ENCODE measurements at regions not wholly inside any gene's neighbourhood (a gene's known extent, or its start where the extent isn't known, plus 50 kb on each side); places are given as distances from the start of the nearest gene placed in this dataset.

- no peak for DNase-seq
Observed at GRCh38 chr5:107808671-107809137, 138.0 kb upstream of the EFNA5 start.

GRCh38 chr5:107807431-107807830 lies 136.7 kb upstream of the EFNA5 start:
- no peak for DNase-seq

- DNase-seq = peak; percentile 81
Observed at GRCh38 chr5:107806705-107807104, 136.0 kb upstream of the EFNA5 start.

GRCh38 chr5:107806271-107806670 lies 135.5 kb upstream of the EFNA5 start:
- DNase-seq = no peak

GRCh38 chr5:107805824-107806223 lies 135.1 kb upstream of the EFNA5 start:
- DNase-seq = no peak

- no peak for DNase-seq
Observed at GRCh38 chr5:107805166-107805565, 134.4 kb upstream of the EFNA5 start.

- DNase-seq = no peak
Observed at GRCh38 chr5:107803728-107804127, 133.0 kb upstream of the EFNA5 start.

GRCh38 chr5:107801061-107801460 lies 130.3 kb upstream of the EFNA5 start:
- DNase-seq = no peak

GRCh38 chr5:107799306-107799705 lies 128.6 kb upstream of the EFNA5 start:
- DNase-seq = no peak

- DNase-seq = peak; percentile 34
Observed at GRCh38 chr5:107796797-107797196, 126.1 kb upstream of the EFNA5 start.

- DNase-seq = no peak
Observed at GRCh38 chr5:107794741-107795140, 124.0 kb upstream of the EFNA5 start.

GRCh38 chr5:107792940-107793339 lies 122.2 kb upstream of the EFNA5 start:
- no peak for DNase-seq

- DNase-seq = no peak
Observed at GRCh38 chr5:107790671-107791070, 119.9 kb upstream of the EFNA5 start.

GRCh38 chr5:107786424-107786823 lies 115.7 kb upstream of the EFNA5 start:
- DNase-seq = no peak

GRCh38 chr5:107783551-107783950 lies 112.8 kb upstream of the EFNA5 start:
- DNase-seq = peak; percentile 3

GRCh38 chr5:107782561-107783169 lies 111.9 kb upstream of the EFNA5 start:
- no peak for DNase-seq

- no peak for DNase-seq
Observed at GRCh38 chr5:107781451-107781850, 110.7 kb upstream of the EFNA5 start.

GRCh38 chr5:107779437-107779836 lies 108.7 kb upstream of the EFNA5 start:
- DNase-seq = no peak

GRCh38 chr5:107778647-107779046 lies 107.9 kb upstream of the EFNA5 start:
- DNase-seq = no peak

GRCh38 chr5:107776922-107777740 lies 106.4 kb upstream of the EFNA5 start:
- DNase-seq = no peak

GRCh38 chr5:107776506-107776905 lies 105.8 kb upstream of the EFNA5 start:
- no peak for DNase-seq

GRCh38 chr5:107774316-107774715 lies 103.6 kb upstream of the EFNA5 start:
- no peak for DNase-seq

GRCh38 chr5:107773479-107773878 lies 102.7 kb upstream of the EFNA5 start:
- no peak for DNase-seq

All from HCEC 1CT (cell line).